Muscle of leg (tissue), 3 donors: ENCODE measurements at regions not wholly inside any gene's neighbourhood (a gene's known extent, or its start where the extent isn't known, plus 50 kb on each side); places are given as distances from the start of the nearest gene placed in this dataset.

Experiments used
- DNase-seq: peaks from one replicate; pipeline ENCODE4 v3.0.0; 2013
- H3K27ac ChIP-seq: one replicate; pipeline ENCODE4 v1.5.1; 2013; ENCODE audit warnings: mild to moderate bottlenecking, low read length, control low read depth
- H3K27me3 ChIP-seq: one replicate; pipeline ENCODE4 v1.6.1; 2013; ENCODE audit warnings: low read length; ENCODE audit not compliant: control insufficient read depth, insufficient read depth
- H3K36me3 ChIP-seq: one replicate; pipeline ENCODE4 v1.6.1; 2013; ENCODE audit warnings: low read length; ENCODE audit not compliant: control insufficient read depth, insufficient read depth
- H3K4me1 ChIP-seq: one replicate; pipeline ENCODE4 v1.6.1; 2013; ENCODE audit warnings: low read length; ENCODE audit not compliant: control insufficient read depth, insufficient read depth
- H3K4me3 ChIP-seq: one replicate; pipeline ENCODE4 v1.5.1; 2013; ENCODE audit warnings: low read length, control low read depth
- H3K9me3 ChIP-seq: replicated peaks from 2 replicates; pipeline ENCODE4 v1.6.1; 2013; ENCODE audit warnings: low read depth, low read length; ENCODE audit not compliant: control insufficient read depth
- WGBS: methylation state at CpG from one replicate; pipeline ENCODE4 v1.1.5; 2013; ENCODE audit warnings: missing lambda C conversion rate; ENCODE audit not compliant: insufficient coverage; 5-methylcytosine and 5-hydroxymethylcytosine counted together

DNA sequence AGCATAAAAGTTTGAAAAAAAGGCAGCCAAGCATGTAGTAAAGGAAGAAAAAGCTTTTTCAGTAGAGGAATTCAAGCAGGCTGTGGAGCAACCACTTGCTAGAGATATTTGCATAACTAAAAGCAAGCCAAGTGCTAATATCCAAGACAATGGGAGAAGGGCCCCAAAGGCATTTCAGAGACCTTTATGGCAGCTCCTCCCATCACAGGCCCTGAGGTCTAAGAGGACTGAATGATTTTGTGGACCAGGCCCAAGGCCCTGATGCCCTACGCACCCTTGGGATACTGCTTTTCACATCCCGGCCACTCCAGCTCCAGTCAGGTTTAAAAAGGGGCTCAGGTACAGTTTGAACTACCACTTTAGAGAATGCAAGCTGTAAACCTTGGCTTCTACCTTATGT, 261.7 kb upstream of the SEMA3C start:
- Histone ChIP-seq H3K9me3 (no peaks in the 10 kb centered on the region), H3K27ac (no peak overlapping the region), H3K27me3 (no peaks in the 10 kb centered on the region), H3K4me1 (peaks cover 3% of the 10 kb centered on the region), H3K36me3 (no peaks in the 10 kb centered on the region), H3K4me3 (no peak overlapping the region)
- 100% methylated on average over 1 of the region's 2 CpGs for WGBS
- DNase-seq: no peak

DNA sequence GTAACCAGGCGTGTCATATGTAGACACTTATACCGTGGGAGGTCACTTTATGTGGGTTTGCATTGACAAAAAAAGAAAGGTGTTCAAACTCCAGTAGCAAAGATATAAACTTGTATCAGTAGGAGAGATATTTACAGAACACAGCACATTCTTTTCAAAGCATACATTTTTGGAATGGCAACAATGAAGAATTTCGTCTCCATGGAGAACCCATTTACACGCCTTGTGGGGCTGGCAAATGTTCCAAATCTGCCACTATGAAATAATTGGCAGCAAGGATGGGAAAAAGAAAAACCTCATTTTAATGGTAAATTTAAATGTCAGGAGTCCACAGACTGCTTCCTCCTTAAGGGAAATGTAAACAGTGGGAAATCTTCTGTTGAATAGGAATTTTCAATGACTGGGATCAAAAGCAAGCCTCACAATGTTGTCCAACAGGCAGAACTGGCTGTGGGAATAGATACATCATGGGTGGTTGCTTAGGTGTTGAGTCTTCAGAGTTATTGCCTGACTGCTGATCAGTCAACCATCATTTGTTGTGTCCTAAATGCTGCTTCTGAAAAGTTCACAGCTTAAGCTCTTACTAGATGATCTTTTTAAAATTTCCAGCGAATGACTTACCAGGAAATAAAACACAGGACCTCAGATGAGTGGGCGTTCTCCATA, 256.6 kb upstream of the SEMA3C start:
- Histone ChIP-seq H3K4me3 (no peak overlapping the region), H3K4me1 (peaks cover 8% of the 10 kb centered on the region), H3K27ac (peak overlapping the region; percentile 38), H3K27me3 (no peaks in the 10 kb centered on the region), H3K9me3 (no peaks in the 10 kb centered on the region), H3K36me3 (no peaks in the 10 kb centered on the region)
- peak; percentile 69 for DNase-seq
- 80% methylated on average over 1 of the region's 6 CpGs for WGBS

GRCh38 chr7:81173766-81174281, 255.0 kb upstream of the SEMA3C start:
- H3K4me1 ChIP-seq: peaks cover 8% of the 10 kb centered on the region
- no peak overlapping the region for H3K4me3 ChIP-seq
- 31% methylated on average over 4 of the region's 7 CpGs for WGBS
- no peaks in the 10 kb centered on the region for H3K36me3 ChIP-seq
- peak; percentile 57 for DNase-seq
- H3K27me3 ChIP-seq: no peaks in the 10 kb centered on the region
- no peaks in the 10 kb centered on the region for H3K9me3 ChIP-seq
- H3K27ac ChIP-seq: peak overlapping the region; percentile 23

- Histone ChIP-seq H3K27ac (no peak overlapping the region), H3K4me3 (no peak overlapping the region), H3K9me3 (no peaks in the 10 kb centered on the region), H3K4me1 (peaks cover 3% of the 10 kb centered on the region), H3K27me3 (no peaks in the 10 kb centered on the region), H3K36me3 (no peaks in the 10 kb centered on the region)
- no peak for DNase-seq
- no CpG with 5 or more reads among the region's 3 CpGs for WGBS
Observed at GRCh38 chr7:81170291-81170690, 251.4 kb upstream of the SEMA3C start.

GRCh38 chr7:81167934-81168333, 249.1 kb upstream of the SEMA3C start:
- H3K9me3 ChIP-seq: no peaks in the 10 kb centered on the region
- H3K27ac ChIP-seq: no peak overlapping the region
- H3K36me3 ChIP-seq: no peaks in the 10 kb centered on the region
- 100% methylated on average over 1 of the region's 1 CpG for WGBS
- H3K4me3 ChIP-seq: no peak overlapping the region
- no peaks in the 10 kb centered on the region for H3K27me3 ChIP-seq
- DNase-seq: no peak
- no peaks in the 10 kb centered on the region for H3K4me1 ChIP-seq

- H3K4me1 ChIP-seq: no peaks in the 10 kb centered on the region
- H3K27ac ChIP-seq: no peak overlapping the region
- H3K36me3 ChIP-seq: no peaks in the 10 kb centered on the region
- no peak for DNase-seq
- H3K9me3 ChIP-seq: no peaks in the 10 kb centered on the region
- H3K27me3 ChIP-seq: no peaks in the 10 kb centered on the region
- WGBS: 100% methylated on average over 1 of the region's 4 CpGs
- no peak overlapping the region for H3K4me3 ChIP-seq
Observed at GRCh38 chr7:81165070-81165469, 246.2 kb upstream of the SEMA3C start.

DNA sequence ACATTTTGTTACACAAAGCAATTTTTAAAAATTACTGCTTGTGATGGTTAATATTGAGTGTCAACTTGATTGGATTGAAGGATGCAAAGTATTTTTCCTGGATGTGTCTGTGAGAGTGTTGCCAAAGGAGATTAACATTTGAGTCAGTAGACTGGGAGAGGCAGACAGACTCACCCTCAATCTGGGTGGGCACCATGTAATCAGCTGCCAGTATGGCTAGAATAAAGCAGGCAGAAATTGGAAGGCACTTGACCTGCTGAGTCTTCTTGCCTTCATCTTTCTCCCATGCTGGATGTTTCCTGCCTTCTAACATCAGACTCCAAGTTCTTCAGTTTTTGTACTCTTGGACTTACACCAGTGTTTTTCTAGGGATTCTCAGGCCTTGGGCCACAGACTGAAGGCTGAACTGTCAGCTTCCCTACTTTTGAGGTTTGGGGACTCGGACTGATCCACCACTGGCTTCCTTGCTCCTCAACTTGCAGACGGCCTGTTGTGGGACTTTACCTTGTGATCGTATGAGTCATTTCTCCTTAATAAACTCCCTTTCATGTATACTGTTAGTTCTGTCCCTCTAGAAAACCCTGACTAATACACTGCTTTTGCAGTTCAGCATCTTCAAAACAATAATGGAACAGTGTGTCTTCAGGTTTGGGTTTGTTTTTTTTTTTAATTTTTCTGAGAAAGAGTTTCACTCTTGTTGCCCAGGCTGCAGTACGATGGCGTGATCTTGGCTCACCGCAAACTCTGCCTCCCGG, 244.1 kb upstream of the SEMA3C start:
- Histone ChIP-seq H3K4me1 (no peaks in the 10 kb centered on the region), H3K27me3 (no peaks in the 10 kb centered on the region), H3K4me3 (no peak overlapping the region), H3K27ac (no peak overlapping the region), H3K36me3 (no peaks in the 10 kb centered on the region), H3K9me3 (no peaks in the 10 kb centered on the region)
- WGBS: 92% methylated on average over 5 of the region's 7 CpGs
- DNase-seq: no peak

DNA sequence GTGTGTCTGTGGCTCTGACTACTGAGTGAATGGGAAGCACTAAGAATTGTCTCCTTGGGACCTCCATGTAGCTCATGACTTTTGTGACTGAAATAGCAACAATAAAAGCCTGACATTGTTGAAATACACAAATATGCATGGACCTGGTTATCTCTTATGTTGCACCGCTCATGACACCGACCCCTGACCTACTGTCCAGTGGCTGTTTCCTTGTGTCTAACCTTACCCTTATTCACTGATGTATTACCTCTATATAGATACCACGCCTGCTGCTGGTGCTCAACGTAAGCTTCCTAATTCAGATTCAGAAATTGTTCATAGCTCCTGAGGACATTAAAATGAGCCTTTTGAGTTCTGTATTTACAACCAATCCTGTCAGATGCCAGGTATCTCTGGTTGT, 243.4 kb upstream of the SEMA3C start:
- no peak overlapping the region for H3K27ac ChIP-seq
- 93% methylated on average over 4 of the region's 4 CpGs for WGBS

GRCh38 chr7:81161451-81162075, 242.7 kb upstream of the SEMA3C start:
- H3K27ac ChIP-seq: no peak overlapping the region
- H3K36me3 ChIP-seq: no peaks in the 10 kb centered on the region
- H3K4me1 ChIP-seq: no peaks in the 10 kb centered on the region
- WGBS: 77% methylated on average over 3 of the region's 6 CpGs
- H3K27me3 ChIP-seq: no peaks in the 10 kb centered on the region
- DNase-seq: peak; percentile 72
- no peak overlapping the region for H3K4me3 ChIP-seq
- H3K9me3 ChIP-seq: no peaks in the 10 kb centered on the region

More for the DNA sequence above, 243.4 kb upstream of the SEMA3C start:
- H3K36me3 ChIP-seq: no peaks in the 10 kb centered on the region
- no peak overlapping the region for H3K4me3 ChIP-seq
- no peaks in the 10 kb centered on the region for H3K4me1 ChIP-seq
- no peaks in the 10 kb centered on the region for H3K9me3 ChIP-seq
- H3K27me3 ChIP-seq: no peaks in the 10 kb centered on the region
- DNase-seq: no peak

DNA sequence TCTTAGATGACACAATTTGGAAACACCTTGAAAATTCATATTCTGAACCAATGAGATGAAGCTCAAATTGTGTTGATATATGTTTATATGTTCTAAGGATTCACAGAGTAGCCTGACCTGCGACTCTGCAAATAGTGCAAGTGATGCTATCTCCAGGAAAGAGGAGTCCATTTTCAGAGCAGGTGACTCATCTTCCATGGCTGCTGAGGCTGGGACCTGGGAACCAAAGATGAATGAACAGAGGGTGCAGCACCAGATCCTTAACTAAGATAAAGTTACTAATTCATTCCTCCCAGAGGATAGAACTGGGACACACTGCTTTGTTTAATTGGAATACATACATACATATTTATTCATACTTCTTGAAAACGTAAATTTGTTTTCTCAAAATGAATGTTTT, 240.6 kb upstream of the SEMA3C start:
- no peak for DNase-seq
- H3K4me1 ChIP-seq: no peaks in the 10 kb centered on the region
- 100% methylated on average over 1 of the region's 2 CpGs for WGBS

More for the DNA sequence above, 240.6 kb upstream of the SEMA3C start:
- no peak overlapping the region for H3K27ac ChIP-seq
- H3K9me3 ChIP-seq: no peaks in the 10 kb centered on the region
- no peaks in the 10 kb centered on the region for H3K27me3 ChIP-seq
- H3K4me3 ChIP-seq: no peak overlapping the region
- H3K36me3 ChIP-seq: no peaks in the 10 kb centered on the region
